IPS-11a (cell line): ENCODE measurements at regions not wholly inside any gene's neighbourhood (a gene's known extent, or its start where the extent isn't known, plus 50 kb on each side); places are given as distances from the start of the nearest gene placed in this dataset.
"Not testable (repeated sequence)": the region's sequence is repeated elsewhere in the genome, so short reads cannot be mapped to it uniquely, and the experiment has no call there.

Experiments used
- H3K4me3 ChIP-seq: one replicate; pipeline ENCODE4 v1.5.1; 2013; ENCODE audit warnings: low read depth, low read length, control low read depth

GRCh38 chr2:209018633-209019032, 405.2 kb upstream of the MAP2 start:
- not testable (repeated sequence) for H3K4me3 ChIP-seq

- H3K4me3 ChIP-seq: no peak overlapping the region
These were observed 394.6 kb upstream of the MAP2 start for GRCh38 chr2:209029249-209029648.

- H3K4me3 ChIP-seq: no peak overlapping the region
These were observed 379.5 kb upstream of the MAP2 start for GRCh38 chr2:209044307-209044706.

- no peak overlapping the region for H3K4me3 ChIP-seq
These were observed 377.7 kb upstream of the MAP2 start for GRCh38 chr2:209046163-209046562.

GRCh38 chr2:209049608-209050007, 374.2 kb upstream of the MAP2 start:
- H3K4me3 ChIP-seq: no peak overlapping the region

GRCh38 chr2:209062210-209062609, 361.6 kb upstream of the MAP2 start:
- no peak overlapping the region for H3K4me3 ChIP-seq

- H3K4me3 ChIP-seq: no peak overlapping the region
These were observed 353.6 kb upstream of the MAP2 start for GRCh38 chr2:209070262-209070661.

- H3K4me3 ChIP-seq: no peak overlapping the region
These were observed 350.7 kb upstream of the MAP2 start for GRCh38 chr2:209073151-209073550.

- no peak overlapping the region for H3K4me3 ChIP-seq
These were observed 349.1 kb upstream of the MAP2 start for GRCh38 chr2:209074711-209075110.

GRCh38 chr2:209076151-209076550, 347.7 kb upstream of the MAP2 start:
- H3K4me3 ChIP-seq: no peak overlapping the region

GRCh38 chr2:209086761-209087160, 337.1 kb upstream of the MAP2 start:
- H3K4me3 ChIP-seq: no peak overlapping the region

GRCh38 chr2:209091056-209091455, 332.8 kb upstream of the MAP2 start:
- H3K4me3 ChIP-seq: no peak overlapping the region

GRCh38 chr2:209094221-209094620, 329.6 kb upstream of the MAP2 start:
- no peak overlapping the region for H3K4me3 ChIP-seq

- no peak overlapping the region for H3K4me3 ChIP-seq
These were observed 328.4 kb upstream of the MAP2 start for GRCh38 chr2:209095432-209095831.

GRCh38 chr2:209097168-209097567, 326.7 kb upstream of the MAP2 start:
- H3K4me3 ChIP-seq: no peak overlapping the region

- H3K4me3 ChIP-seq: no peak overlapping the region
These were observed 321.5 kb upstream of the MAP2 start for GRCh38 chr2:209102319-209102718.

- H3K4me3 ChIP-seq: no peak overlapping the region
These were observed 310.8 kb upstream of the MAP2 start for GRCh38 chr2:209113026-209113425.

GRCh38 chr2:209114588-209115240, 309.1 kb upstream of the MAP2 start:
- no peak overlapping the region for H3K4me3 ChIP-seq

- H3K4me3 ChIP-seq: no peak overlapping the region
These were observed 302.2 kb upstream of the MAP2 start for GRCh38 chr2:209121691-209122090.

- no peak overlapping the region for H3K4me3 ChIP-seq
These were observed 298.6 kb upstream of the MAP2 start for GRCh38 chr2:209125291-209125690.

GRCh38 chr2:209138079-209138478, 285.8 kb upstream of the MAP2 start:
- no peak overlapping the region for H3K4me3 ChIP-seq

- no peak overlapping the region for H3K4me3 ChIP-seq
These were observed 282.7 kb upstream of the MAP2 start for GRCh38 chr2:209141142-209141541.

GRCh38 chr2:209141818-209142217, 282.0 kb upstream of the MAP2 start:
- H3K4me3 ChIP-seq: no peak overlapping the region
